GM19239 (cell line): ENCODE measurements at regions not wholly inside any gene's neighbourhood (a gene's known extent, or its start where the extent isn't known, plus 50 kb on each side); places are given as distances from the start of the nearest gene placed in this dataset.
"Not testable (repeated sequence)": the region's sequence is repeated elsewhere in the genome, so short reads cannot be mapped to it uniquely, and the experiment has no call there.

Experiments used
- DNase-seq: peaks from one replicate; pipeline ENCODE4 v3.0.0; 2011; ENCODE audit warnings: low spot score; ENCODE audit not compliant: insufficient read length
- FAIRE-seq: peaks from 2 replicates; lab custom pipeline; 2011; peaks lifted over from hg19 to GRCh38; lab: Jason Lieb, UNC

DNA sequence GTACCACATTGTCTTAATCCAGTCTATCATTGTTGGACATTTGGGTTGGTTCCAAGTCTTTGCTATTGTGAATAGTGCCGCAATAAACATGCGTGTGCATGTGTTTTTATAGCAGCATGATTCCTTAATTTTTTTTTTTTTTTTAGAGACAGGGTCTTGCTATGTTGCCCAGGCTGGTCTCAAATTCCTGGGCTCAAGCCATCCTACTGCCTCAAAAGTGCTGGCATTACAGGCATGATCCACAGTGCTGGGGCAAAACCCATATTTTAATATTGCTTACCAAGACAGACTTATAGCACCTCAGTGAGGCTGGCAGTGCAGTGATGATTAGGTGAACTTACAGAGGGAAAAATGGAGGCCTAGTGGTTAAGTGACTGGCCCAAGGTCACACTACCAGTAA, 116.5 kb upstream of the CDYL start:
- DNase-seq, FAIRE-seq: not testable (repeated sequence)

DNA sequence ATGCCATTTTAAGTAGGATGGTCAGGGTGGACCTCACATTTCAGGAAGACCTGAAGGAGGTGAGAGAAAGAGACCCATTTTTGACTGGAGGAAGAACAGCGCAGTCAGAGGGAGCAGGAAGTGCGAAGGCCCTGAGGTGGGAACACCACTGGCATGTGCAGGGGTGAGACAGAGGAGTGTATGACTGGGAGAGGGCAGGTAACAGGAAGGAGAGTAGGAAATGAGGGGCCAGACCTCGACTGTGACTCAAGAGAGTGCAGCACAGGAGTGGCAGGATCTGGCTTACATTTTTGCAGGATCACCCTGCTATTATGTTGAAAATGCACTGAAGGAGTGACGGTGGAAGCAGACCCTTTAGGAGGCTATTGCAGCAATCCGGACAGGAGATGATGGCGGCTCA, 117.7 kb upstream of the CDYL start:
- DNase-seq (no peak), FAIRE-seq (no peak)

DNA sequence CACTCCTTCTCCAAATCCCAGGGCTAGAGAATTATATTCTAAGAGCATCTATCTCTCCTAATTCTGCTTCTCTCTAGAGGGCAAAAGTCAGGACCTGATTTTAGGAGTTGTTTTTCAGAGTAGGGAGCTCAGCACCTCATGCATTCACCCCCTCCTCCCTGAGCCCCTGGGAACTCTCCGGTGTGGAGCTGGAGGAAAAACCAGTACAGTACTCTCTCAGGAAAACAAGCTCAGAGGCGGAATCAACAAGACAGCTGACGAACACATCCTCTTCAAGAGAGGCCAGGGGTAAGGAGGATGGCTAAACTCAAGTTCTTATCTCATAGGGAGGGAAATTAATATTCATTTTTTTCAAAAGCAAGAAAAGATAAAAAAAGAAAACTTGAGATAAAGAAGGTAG, 120.1 kb upstream of the CDYL start:
- FAIRE-seq (no peak), DNase-seq (no peak)

DNA sequence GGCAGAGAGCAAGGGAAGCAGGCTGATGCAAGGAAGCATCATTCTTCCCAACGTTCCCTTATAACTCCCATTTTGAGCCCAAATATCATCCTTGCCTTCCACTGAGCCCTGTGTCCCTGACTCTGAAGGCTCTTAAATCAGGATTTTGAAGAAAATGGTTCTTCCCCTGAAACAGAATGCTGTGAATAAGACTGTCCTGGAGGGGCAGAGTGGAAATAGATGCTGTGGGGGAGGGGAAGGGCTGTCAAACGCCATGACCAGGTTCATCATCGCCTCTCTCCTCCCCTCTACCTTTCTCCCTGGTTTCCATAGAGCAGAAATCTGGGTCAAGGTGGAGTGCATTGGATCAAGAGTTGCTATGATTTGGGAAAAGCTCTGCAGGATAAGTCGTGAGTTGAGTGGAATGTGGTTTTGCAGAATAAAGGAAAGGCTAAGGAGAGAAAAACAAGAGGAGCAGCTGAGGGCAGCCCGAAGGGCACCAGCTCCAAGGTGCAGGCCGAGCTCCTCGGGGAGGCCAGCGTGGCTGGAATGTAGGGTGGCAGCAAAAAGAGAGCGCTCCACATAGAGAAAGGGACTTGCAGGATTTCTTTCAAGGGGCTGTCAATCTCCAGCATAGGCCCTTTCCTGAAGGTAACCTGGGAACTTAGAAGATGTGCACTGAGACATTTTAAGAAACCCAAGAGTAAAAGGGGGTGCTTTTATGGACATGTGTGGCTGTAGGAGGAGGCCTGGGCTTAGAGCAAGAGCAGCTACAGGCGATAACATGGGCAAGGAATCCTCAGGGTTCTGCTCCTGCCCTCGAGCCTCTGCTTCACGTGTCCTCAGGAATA, 120.8 kb upstream of the CDYL start:
- DNase-seq (no peak), FAIRE-seq (no peak)

DNA sequence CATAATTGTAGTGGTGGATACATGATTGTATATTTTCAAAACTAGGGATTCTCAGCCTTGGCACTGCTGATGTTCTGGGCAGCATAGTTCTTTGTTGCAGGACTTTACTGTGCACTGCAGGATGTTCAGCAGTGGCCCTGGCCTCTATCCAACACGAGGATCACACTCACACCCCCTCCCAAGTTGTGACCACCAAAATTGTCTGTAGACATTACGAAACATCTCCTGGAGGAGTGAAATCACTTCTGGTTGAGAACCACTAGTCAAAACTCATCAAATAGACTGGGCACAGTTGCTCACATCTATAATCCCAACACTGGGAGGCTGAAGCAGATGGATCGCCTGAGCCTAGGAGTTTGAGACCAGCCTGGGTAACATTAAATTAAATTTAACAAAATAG, 123.1 kb upstream of the CDYL start:
- no peak for DNase-seq
- FAIRE-seq: no peak

DNA sequence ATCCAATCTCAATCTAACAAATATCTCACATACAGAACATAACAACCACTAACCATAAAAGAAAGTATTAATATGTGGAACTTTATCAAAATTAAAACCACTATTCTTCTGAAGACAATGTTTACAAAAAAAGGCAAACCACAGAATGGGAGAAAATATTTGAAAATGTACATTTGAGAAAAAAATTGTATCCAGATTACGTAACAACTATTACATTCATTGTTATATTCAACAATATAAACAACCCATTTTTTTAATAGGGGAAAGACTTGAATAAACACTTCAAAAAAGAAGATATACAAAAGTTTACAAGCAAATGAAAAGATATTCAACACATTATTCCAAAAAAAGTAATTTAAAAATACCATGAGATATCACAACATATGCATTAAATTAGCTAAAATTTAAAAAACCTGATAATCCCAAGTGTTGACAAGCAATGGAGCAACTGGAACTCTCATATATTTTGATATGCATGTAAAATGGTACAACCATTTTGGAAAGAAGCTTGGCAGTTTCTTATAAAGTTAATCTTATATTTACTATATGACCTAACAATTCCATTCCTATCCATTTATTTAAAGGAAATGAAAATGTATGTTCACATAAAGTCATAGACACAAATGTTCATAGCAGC, 124.3 kb upstream of the CDYL start:
- no peak for FAIRE-seq

DNA sequence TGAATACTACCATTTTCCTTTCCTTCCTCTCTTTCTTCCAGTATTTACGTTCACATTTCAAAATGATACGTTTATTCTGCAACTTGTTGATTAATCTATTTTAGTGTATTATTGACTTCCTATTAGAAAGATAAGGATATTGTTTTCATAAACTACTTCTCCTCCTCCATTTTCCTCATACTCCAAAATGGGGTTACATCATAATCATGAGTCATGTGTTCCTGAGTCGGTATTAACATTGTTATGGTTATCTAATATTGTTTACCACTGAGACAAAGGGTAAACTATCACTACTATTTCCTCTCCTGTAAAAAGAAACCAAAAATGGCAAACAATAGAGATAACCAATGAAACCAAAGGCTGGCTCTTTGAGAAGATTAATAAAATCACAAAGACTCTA, 126.5 kb upstream of the CDYL start:
- DNase-seq (no peak), FAIRE-seq (no peak)

More for the DNA sequence above, 124.3 kb upstream of the CDYL start:
- DNase-seq: no peak

DNA sequence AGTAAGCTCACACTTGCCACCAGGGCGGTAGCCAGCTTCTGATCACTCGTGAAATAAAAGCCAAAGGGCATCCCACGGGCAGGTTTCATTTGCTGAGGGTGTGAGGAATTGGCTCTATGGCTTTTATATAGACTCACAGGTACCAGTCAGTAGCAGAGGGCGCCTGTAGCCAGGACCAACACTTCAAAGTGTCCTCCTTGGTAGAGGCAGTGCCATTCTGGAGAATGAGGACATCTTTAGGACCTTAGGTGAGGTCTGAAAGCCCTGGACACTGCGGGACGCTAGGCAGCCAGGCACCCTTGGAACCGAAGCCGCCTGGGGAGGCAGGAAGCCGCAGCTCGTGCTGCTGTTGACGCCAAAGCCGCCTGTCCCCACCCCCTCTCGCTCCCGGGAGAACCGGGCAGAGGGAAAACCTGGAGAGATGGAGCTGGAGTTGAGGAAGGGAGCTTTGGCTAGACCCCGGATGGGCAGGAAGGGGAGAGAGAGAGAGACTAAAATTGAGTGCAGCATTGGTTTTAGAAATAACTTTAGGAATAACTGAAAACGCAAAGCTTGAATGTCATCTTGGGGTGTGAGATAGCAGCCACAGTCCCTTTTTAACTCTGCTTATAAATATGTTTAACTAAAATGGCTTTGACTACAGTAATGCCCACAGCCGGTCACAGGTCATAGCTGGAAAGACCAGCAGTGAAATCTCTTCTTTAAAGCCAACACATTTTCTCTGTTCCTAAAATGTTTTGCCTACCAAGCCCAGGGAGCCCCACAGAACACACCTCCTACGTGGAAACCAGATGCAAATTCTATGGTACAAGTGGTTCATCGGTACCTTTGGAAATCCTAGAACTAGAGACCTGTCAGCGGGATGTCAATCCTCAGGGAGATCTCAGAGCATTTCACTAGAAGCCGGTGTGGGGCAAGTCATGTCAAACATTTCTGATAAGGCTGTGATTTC, 128.5 kb upstream of the CDYL start:
- FAIRE-seq (no peak), DNase-seq (no peak)

DNA sequence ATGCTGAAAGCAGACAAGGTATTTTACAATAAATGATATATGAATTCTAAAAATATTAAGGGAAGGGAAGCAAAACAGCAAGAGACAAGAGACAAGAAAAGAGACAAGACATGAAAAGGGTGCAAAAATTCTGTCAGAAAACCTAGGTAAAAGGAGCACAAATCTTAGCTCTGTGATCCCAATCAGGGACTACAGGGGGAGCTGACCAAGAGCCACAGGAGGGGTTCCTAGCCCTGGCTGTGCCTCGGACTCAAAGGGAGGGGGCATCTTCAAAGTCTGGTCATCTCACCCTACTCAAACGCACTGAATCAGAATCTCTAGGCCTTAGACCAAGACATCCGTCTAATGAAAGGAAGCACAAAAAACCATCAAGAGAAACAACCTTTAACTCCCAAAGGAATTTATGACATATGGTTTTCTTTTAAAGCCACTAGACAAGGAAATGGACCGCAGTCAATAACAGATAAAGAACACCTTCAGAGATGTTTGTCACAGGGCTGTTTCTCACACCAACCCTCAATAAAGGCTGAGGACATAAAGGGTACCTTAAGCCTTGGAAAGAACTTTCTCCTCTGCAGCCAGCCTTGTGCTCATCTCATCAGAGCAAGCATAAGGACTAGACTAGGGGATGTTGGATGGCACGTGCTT, 130.4 kb upstream of the CDYL start:
- FAIRE-seq: no peak
- no peak for DNase-seq

DNA sequence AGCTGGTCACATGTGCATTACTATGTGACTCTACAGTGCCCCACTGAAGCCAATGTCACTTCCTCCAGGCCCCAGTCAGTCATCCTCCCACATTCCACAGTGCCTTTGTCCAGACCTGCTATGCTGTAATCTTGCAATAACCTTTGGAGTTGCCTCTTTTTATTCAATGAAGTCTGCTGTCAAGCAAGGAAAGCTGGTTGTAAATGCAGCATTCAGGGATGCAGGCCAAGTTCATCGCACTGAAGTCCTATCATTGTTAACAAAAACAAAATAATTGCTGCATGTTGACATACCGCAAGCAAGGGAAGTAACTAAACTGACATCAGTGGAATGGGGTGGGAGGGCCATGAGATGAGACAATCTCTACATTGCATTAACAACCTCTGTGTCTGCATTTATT, 131.2 kb upstream of the CDYL start:
- DNase-seq (no peak), FAIRE-seq (no peak)

DNA sequence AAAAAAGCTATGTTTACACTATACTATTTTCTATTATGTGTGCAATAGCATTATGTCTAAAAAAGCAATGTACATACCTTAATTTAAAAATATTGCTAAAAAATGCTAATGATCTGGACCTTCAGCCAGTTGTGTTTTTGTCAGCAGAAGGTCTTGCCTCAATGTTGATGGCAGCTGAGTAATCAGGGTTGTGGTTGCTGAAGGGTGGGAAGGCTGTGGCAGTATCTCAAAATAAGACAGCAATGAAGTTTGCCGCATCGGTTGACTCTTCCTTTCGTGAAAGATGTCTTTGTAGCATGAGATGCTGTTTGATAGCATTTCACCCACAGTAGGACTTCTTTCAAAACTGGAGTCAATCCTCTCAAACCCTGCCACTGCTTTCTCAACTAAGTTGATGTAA, 134.7 kb upstream of the CDYL start:
- DNase-seq: no peak
- FAIRE-seq: no peak

DNA sequence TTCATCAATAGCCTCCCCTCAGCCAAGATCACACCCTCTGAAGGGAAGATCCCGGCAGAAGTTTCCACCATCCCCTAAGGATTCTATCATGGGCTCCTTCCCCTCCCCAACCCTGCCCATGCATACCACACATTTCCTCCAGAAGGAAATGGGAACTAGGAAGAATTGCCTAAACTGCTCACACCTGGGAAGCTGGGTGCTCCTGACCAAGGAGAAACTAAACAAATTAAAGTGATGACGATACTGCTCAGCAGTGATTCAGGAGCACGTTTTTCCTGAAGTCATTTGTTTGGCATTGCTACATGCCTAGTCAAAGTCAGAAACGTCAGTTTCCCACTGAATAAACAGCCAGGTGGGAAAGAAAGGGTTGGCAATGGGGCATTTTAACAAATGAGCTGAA, 136.1 kb upstream of the CDYL start:
- no peak for DNase-seq
- no peak for FAIRE-seq

DNA sequence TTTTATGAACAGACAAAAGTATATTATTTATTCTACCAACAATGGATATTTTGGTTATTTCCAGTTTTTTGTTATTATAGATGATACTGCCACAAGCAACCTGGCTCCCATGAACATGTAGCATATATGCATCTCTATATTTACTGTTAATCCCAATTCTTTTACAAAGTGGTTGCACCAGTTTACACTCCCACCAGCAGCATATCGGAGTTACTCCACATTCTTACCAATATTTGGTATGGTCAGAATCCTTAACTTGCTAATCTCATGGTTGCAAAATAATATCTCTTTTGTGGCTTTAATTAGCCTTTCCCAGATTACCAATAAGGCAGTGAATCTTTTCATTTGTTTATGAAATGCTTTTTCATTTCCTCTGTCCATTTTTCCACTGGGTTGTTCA, 137.6 kb upstream of the CDYL start:
- no peak for FAIRE-seq
- no peak for DNase-seq

DNA sequence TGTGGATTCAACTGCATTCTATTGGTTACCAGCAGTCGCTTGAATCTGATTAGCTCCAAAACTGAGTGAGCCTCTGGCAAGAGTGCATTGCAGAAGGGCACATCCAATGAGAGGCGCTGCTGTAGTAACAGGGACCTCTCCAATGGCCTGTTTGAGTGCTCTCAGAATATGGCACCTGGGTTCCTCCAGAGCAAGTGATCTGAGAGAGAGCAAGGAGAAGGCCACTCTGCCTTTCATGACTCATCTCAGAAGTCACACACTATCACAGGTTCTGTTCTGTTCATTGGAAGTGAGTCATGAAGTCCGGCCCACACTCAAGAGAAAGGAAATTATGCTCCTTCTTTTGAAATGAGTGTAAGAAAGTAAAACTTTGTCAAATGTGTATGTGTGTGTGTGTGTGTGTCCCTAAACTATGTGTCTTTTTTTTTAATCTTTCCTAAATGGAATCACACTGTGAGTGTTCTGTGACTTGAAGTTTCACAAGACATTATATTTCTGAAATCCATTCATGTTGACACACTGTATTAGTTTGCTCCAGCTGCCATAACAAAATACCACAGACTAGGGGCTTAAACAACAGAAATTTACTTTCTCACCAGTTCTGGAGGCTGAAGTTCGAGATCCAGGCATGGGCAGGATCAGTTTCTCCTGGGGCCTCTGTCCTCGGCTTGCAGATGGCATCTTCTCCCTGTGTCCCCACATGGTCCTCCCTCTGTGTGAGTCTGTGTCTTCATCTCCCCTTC, 138.3 kb upstream of the CDYL start:
- FAIRE-seq: no peak
- DNase-seq: peak; percentile 14

DNA sequence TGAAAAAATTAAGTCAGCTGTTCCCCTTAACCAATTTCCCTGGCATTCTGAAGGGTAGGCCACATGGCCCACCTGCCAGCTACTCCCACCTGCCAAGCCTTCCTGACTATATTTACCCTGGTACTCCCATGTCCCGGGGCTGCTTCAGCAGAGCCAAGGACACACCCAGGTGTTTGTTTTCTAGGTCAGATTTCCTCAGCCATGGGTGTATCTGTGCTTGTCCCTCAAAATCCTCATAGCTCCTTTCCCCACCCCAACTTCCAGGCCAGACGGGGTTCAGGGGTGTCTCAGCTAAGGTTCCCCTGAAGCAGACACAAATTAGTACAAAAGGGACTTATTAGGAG, 139.4 kb upstream of the CDYL start:
- FAIRE-seq (no peak), DNase-seq (no peak)

DNA sequence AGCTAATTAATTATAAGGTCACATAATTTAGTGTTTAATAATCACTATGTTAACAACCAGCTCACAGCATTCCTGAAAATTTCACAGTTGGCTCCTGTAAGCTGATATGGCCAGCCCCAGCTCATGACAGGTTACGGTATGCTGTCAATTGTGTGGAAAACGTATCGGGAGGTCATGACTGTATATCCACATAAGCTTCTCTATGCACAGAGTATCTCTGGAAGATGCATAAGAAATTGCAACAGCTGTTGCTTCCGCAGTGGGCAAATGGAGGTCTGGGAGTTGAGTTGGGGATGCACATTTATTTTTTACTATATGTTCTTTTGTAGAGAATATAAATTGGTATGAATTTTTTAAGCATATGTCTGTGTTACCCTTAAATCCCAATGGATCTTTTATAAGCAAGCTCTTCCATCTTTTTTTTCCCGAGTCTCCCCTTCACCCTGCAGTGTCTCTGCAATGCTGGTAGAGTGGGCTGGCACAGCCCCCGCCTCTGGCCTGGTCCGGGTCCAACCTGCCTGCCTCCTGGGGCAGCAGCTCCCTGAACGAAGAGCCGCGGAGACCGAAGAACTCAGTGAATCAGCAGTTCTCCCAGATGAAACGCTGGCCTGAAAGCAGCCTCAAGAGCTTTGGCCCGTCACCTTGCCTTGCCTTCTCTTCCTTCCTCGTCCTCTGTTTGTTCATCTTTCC, 139.9 kb upstream of the CDYL start:
- no peak for DNase-seq
- no peak for FAIRE-seq

DNA sequence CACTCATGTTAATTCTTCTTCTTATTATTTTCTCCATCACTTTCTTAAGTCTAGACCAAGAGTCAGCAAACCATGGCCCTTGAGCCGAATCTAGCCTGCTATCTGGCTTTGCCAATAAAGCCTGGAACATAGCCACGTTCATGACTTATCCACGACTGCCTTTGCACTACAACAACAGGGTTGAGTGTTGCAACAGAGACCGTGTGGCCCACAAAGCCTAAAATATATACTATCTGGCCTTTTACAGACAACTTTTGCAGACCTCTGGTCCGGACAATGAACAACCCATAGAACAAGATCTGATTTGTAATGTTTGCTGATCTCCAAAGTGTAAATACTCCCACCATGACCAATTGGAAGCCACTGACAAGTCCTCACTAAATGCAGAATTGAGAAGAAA, 140.5 kb upstream of the CDYL start:
- DNase-seq: no peak
- no peak for FAIRE-seq

DNA sequence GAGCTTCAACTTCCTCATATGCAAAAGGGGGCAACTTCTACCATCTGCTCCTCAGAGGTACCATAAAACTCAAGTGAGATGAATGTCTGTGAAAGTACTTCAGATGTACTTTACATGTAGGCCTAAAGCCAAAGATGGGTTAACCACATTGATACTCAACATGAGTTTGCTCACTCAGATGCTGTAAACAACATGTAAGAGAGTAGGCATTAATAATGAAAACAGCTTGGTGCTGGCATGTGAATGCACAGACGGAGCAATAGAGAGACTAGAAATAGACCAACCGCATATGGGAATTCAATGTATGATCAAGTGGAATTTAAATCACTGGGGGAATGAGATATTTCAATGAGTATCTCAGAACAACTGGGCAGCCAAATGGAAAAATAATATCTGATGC, 143.8 kb upstream of the CDYL start:
- DNase-seq (no peak), FAIRE-seq (no peak)

DNA sequence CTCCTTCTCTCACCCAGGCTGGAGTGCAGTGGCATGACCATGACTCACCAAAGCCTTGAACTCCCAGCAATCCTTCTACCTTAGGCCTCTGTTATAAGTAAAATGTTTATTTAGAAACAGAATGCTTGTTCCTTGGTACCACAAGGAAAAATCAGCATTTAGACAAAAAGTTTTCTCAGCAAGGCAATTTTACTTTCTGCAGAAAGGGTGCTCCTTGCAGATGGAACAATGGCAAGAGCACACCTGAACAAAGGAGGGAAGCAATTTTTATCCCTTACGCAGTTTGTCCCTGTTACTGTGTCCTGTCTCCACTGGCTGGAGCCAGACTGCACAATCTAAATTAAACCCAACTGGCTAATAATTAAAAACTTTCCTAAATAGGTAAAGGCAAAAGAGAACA, 146.4 kb upstream of the CDYL start:
- not testable (repeated sequence) for DNase-seq, FAIRE-seq
